GM12878 (cell line): ENCODE measurements at regions not wholly inside any gene's neighbourhood (a gene's known extent, or its start where the extent isn't known, plus 50 kb on each side); places are given as distances from the start of the nearest gene placed in this dataset.

Experiments
- CHD2 ChIP-seq: IDR thresholded peaks from 2 replicates; pipeline ENCODE4 v1.6.1; 2011; ENCODE audit warnings: low read depth, low read length, improper control_type of control experiment, borderline replicate concordance
- ESRRA ChIP-seq: IDR thresholded peaks from 2 replicates; pipeline ENCODE4 v1.6.1; 2012; ENCODE audit warnings: mild to moderate bottlenecking, low read length, improper control_type of control experiment
- EZH2 ChIP-seq: IDR thresholded peaks from 2 replicates; pipeline ENCODE4 v1.6.1; 2012; ENCODE audit warnings: low read depth, mild to moderate bottlenecking, control low read depth, inconsistent platforms, low read length, borderline replicate concordance; ENCODE audit not compliant: control insufficient read depth
- FOS ChIP-seq: IDR thresholded peaks from 3 replicates; pipeline ENCODE4 v1.6.1; 2011; ENCODE audit warnings: borderline replicate concordance; ENCODE audit not compliant: insufficient read length; ENCODE audit errors: extremely low read depth
- GABPA ChIP-seq: IDR thresholded peaks from 2 replicates; pipeline ENCODE4 v1.6.1; 2014; ENCODE audit warnings: antibody characterized with exemption, low read depth, mild to moderate bottlenecking, inconsistent platforms
- POLR2A ChIP-seq: IDR thresholded peaks from 2 replicates; pipeline ENCODE4 v1.6.1; 2011; ENCODE audit warnings: low read depth, mild to moderate bottlenecking, low read length
- SIN3A ChIP-seq: IDR thresholded peaks from 2 replicates; pipeline ENCODE4 v1.6.1; 2012; ENCODE audit warnings: low read depth, low read length, improper control_type of control experiment
- SREBF1 ChIP-seq: IDR thresholded peaks from 2 replicates; pipeline ENCODE4 v1.6.1; 2012; ENCODE audit warnings: mild to moderate bottlenecking, low read length
- YY1 ChIP-seq: IDR thresholded peaks from 2 replicates; pipeline ENCODE4 v1.6.1; 2011; ENCODE audit warnings: low read depth, mild to moderate bottlenecking, low read length
- TF ChIP-seq, protein P1 (sequence below), 3 experiments: IDR thresholded peaks in 2 of 3; conservative IDR thresholded peaks in 1 of 3; 2 replicates each; pipeline ENCODE4 v1.5.1; 2011; ENCODE audit warnings: low read depth in 3 of 3, low read length in 3 of 3, mild to moderate bottlenecking in 3 of 3, control low read depth in 2 of 3, moderate library complexity in 2 of 3, inconsistent platforms in 1 of 3, mixed read lengths in 1 of 3; ENCODE audit not compliant: control insufficient read depth in 2 of 3, insufficient read depth in 1 of 3; ENCODE audit errors: extremely low read depth in 1 of 3
- TF ChIP-seq, protein P2 (sequence below): IDR thresholded peaks from 2 replicates; pipeline ENCODE4 v1.6.1; 2012; ENCODE audit warnings: mild to moderate bottlenecking, low read depth, low read length

DNA sequence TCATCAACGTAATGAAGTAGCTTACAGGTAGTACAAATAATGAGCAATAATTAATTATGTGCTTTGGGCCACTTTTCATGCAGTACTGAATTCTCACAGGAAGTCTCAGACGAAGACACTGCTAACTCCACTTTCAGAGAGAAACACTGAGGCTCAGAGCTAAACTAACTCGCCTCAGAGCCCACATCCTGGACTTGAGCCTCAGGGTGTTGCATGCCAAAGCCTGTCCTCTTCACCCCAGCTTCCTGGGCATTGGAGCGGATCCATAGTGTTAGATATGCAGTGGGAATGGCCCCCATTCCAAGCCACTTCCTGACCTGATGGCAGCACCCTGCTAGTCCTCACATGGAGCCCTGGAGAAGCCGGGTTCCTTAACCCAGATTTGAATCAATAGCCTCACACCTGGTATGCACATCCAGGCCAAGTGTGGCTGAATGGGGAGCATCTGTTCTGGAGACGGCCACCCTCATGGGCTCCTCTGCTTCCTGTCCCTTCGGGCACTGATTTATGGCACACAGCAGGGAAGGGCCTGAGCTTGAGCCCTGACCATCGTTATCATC, 265.1 kb upstream of the ZNF32 start:
- no peak for TF ChIP-seq CHD2
- no peak for TF ChIP-seq GABPA
- TF ChIP-seq SREBF1 = no peak
- TF ChIP-seq ESRRA = no peak
- TF ChIP-seq POLR2A = no peak
- TF ChIP-seq, protein P1, sequence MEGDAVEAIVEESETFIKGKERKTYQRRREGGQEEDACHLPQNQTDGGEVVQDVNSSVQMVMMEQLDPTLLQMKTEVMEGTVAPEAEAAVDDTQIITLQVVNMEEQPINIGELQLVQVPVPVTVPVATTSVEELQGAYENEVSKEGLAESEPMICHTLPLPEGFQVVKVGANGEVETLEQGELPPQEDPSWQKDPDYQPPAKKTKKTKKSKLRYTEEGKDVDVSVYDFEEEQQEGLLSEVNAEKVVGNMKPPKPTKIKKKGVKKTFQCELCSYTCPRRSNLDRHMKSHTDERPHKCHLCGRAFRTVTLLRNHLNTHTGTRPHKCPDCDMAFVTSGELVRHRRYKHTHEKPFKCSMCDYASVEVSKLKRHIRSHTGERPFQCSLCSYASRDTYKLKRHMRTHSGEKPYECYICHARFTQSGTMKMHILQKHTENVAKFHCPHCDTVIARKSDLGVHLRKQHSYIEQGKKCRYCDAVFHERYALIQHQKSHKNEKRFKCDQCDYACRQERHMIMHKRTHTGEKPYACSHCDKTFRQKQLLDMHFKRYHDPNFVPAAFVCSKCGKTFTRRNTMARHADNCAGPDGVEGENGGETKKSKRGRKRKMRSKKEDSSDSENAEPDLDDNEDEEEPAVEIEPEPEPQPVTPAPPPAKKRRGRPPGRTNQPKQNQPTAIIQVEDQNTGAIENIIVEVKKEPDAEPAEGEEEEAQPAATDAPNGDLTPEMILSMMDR (IDR thresholded peaks at IDR 0.05 in 2 of 3, conservative IDR thresholded peaks at IDR 0.05 in 1 of 3; ENCODE audit: control insufficient read depth in 2 of 3, extremely low read depth in 1 of 3, insufficient read depth in 1 of 3, low read depth in 3 of 3, low read length in 3 of 3) = no peak
- TF ChIP-seq FOS = no peak
- no peak for TF ChIP-seq SIN3A
- TF ChIP-seq, protein P2, sequence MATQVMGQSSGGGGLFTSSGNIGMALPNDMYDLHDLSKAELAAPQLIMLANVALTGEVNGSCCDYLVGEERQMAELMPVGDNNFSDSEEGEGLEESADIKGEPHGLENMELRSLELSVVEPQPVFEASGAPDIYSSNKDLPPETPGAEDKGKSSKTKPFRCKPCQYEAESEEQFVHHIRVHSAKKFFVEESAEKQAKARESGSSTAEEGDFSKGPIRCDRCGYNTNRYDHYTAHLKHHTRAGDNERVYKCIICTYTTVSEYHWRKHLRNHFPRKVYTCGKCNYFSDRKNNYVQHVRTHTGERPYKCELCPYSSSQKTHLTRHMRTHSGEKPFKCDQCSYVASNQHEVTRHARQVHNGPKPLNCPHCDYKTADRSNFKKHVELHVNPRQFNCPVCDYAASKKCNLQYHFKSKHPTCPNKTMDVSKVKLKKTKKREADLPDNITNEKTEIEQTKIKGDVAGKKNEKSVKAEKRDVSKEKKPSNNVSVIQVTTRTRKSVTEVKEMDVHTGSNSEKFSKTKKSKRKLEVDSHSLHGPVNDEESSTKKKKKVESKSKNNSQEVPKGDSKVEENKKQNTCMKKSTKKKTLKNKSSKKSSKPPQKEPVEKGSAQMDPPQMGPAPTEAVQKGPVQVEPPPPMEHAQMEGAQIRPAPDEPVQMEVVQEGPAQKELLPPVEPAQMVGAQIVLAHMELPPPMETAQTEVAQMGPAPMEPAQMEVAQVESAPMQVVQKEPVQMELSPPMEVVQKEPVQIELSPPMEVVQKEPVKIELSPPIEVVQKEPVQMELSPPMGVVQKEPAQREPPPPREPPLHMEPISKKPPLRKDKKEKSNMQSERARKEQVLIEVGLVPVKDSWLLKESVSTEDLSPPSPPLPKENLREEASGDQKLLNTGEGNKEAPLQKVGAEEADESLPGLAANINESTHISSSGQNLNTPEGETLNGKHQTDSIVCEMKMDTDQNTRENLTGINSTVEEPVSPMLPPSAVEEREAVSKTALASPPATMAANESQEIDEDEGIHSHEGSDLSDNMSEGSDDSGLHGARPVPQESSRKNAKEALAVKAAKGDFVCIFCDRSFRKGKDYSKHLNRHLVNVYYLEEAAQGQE = no peak
- no peak for TF ChIP-seq YY1
- TF ChIP-seq EZH2 = no peak
